ENCODE measurements at regions not wholly inside any gene's neighbourhood (a gene's known extent, or its start where the extent isn't known, plus 50 kb on each side); places are given as distances from the start of the nearest gene placed in this dataset.

DNA sequence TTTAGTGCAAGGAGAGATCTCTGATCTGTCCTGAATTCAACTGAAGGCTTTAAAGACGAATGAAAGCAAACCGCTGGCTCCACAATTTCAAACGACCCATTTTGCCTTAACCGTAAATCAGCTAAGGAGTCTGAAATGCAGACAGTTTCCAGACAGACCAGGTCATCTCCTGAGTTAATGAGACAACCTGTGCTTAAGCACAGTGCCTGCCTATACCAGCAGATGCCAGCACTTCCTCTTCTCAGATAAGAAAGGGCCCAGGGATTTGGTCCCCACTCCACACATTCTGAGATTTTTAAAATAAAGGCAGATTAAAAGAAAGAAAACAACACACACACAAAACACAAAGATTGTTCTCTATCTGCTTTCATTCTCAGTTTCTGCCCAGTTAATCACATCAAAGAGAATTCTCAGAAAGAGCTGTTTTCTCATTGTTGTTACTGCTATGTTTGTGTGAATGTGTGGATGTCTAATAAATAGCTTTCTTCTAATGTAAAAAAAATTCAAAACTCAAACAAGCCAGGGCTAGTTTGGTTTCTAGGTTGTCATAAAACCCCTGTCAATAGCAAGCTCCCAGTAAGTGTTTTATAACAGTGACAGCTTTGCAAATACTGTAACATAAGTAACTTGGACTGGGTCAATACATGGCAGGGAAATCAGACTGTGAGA lies 157.7 kb upstream of the SLC24A2 start:
- Histone ChIP-seq H3K4me1 (no peaks in the 10 kb centered on the region), H3K9me3 (no peaks in the 10 kb centered on the region), H3K27ac (no peak overlapping the region), H3K4me3 (no peak overlapping the region), H3K27me3 (no peaks in the 10 kb centered on the region), H3K36me3 (no peaks in the 10 kb centered on the region)
- intact Hi-C loops (cut with DNase I; ENCODE audit: low total_unique reads) = no loop called here
- TF ChIP-seq CTCF (IDR thresholded peaks at IDR 0.05) = no peak
- no peak for DNase-seq

DNA sequence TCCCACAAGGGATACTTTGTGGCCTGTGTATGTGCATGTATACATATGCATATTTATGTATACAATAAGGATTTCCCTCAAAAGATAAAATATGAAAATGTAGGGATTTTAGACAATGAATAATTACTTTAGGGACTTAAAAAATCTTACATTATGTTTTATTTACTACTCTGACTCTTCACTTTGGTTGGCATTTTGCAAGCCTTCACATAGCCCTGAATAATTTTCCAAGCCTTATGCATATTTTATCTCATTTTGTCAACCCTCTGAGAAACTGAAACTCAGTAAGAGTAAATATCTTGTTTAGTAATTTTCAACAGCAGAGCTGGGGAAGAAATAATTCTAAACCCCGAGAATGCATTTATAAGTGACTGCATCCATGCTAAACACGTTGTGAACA lies 153.0 kb upstream of the SLC24A2 start:
- TF ChIP-seq CTCF (IDR thresholded peaks at IDR 0.05) = no peak
- H3K4me1 ChIP-seq = no peaks in the 10 kb centered on the region
- H3K9me3 ChIP-seq = no peaks in the 10 kb centered on the region
- no peak for DNase-seq
- H3K4me3 ChIP-seq = no peak overlapping the region
- intact Hi-C loops (cut with DNase I; ENCODE audit: low total_unique reads) = no loop called here
- H3K27me3 ChIP-seq = no peaks in the 10 kb centered on the region
- H3K36me3 ChIP-seq = no peaks in the 10 kb centered on the region
- no peak overlapping the region for H3K27ac ChIP-seq

- Histone ChIP-seq H3K4me1 (no peaks in the 10 kb centered on the region), H3K27ac (no peak overlapping the region), H3K27me3 (no peaks in the 10 kb centered on the region), H3K36me3 (no peaks in the 10 kb centered on the region), H3K4me3 (no peak overlapping the region), H3K9me3 (no peaks in the 10 kb centered on the region)
- no peak for DNase-seq
- no peak for TF ChIP-seq CTCF (IDR thresholded peaks at IDR 0.05)
- intact Hi-C loops (cut with DNase I; ENCODE audit: low total_unique reads) = no loop called here
Observed at GRCh38 chr9:19940811-19941535, 152.1 kb upstream of the SLC24A2 start.

DNA sequence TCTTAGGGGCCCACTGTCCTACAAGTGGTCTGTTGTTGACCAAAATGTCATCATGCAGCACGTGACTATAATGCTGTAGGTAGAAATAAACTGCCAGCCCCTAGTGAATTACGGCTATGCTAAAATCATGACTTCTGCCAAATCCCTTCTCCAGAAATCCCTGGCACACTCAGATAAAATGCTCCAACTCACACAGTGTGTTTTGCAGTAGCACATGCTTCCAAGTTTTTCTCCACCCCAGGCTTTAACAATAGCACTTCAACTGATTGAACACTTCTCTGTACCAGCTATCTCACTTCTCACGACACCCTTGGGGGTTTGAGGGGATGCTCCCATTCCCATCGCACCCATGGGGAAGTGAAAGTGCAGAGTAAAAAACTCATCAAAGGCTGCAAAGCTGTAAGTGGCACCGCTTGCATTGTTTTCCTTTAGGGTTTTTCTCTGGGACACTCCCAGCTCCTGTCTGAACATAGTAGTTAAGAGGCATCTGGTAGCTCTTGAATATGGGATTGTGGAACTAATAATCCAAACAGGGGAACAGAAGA lies 151.0 kb upstream of the SLC24A2 start:
- no peak for DNase-seq
- no peak for TF ChIP-seq CTCF (IDR thresholded peaks at IDR 0.05)
- H3K9me3 ChIP-seq = no peaks in the 10 kb centered on the region
- H3K4me1 ChIP-seq = peaks cover 0 to 3% (median 0%) of the 10 kb centered on the region in 4 donors
- H3K27ac ChIP-seq = no peak overlapping the region
- H3K27me3 ChIP-seq = no peaks in the 10 kb centered on the region
- no peaks in the 10 kb centered on the region for H3K36me3 ChIP-seq
- intact Hi-C loops (cut with DNase I; ENCODE audit: low total_unique reads) = no loop called here
- H3K4me3 ChIP-seq = no peak overlapping the region

- no peak for DNase-seq
- no peaks in the 10 kb centered on the region for H3K36me3 ChIP-seq
- TF ChIP-seq CTCF (IDR thresholded peaks at IDR 0.05) = no peak
- intact Hi-C loops (cut with DNase I; ENCODE audit: low total_unique reads) = no loop called here
- no peaks in the 10 kb centered on the region for H3K9me3 ChIP-seq
- H3K4me3 ChIP-seq = no peak overlapping the region
- no peak overlapping the region for H3K27ac ChIP-seq
- H3K27me3 ChIP-seq = no peaks in the 10 kb centered on the region
- peaks cover 0 to 9% (median 3%) of the 10 kb centered on the region in 4 donors for H3K4me1 ChIP-seq
Observed at GRCh38 chr9:19938990-19939733, 150.3 kb upstream of the SLC24A2 start.

Measured in tibial artery (tissue), 4 donors.